ENCODE measurements at regions not wholly inside any gene's neighbourhood (a gene's known extent, or its start where the extent isn't known, plus 50 kb on each side); places are given as distances from the start of the nearest gene placed in this dataset.

DNA sequence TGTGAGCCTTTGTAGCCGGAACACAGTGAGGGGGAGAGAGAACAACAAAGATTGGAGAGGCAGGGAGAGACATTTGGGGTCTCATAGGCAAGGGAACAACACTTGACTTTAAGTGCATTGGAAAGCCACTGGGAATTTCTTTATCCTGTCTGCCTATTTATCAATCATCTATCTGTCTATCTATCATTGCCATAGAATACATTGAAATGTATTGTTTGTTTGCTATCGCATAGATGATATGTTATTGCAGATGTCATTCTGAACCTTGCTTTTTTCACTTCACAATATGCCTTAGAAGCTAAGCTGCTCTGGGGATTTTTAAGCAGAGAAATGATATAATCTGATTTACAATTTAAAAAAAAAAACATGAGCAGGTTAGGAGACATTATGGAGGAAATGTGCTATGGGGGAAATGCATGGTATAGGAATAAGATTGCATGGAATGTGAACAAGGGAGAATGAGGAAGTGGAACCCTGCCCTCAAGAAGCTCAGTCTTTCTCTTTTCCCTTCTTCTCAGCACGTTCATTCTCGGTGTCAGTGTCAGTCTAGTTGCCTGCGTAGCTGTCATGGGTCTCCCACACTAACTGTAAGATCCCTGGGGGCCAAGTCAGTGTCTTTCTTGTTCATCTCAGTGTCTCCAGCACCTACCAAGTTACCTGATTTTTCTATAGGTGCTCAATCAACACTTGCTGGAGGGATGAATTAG is 158.7 kb upstream of the ARHGAP20 start:
- Histone ChIP-seq H3K4me1 (ENCODE audit: control insufficient read depth in 1 of 2, insufficient read depth in 2 of 2, low read length in 2 of 2) (no peaks in the 10 kb centered on the region), H3K27ac (ENCODE audit: low read depth in 1 of 2, low read length in 2 of 2) (no peak overlapping the region), H3K4me3 (ENCODE audit: low read length in 2 of 2) (no peak overlapping the region), H3K27me3 (ENCODE audit: control insufficient read depth in 1 of 2, insufficient read depth in 2 of 2, low read length in 1 of 2) (no peaks in the 10 kb centered on the region), H3K36me3 (ENCODE audit: control insufficient read depth in 1 of 2, insufficient read depth in 2 of 2, low read length in 1 of 2) (no peaks in the 10 kb centered on the region), H3K9me3 (ENCODE audit: control insufficient read depth, low read length) (peaks cover 1% of the 10 kb centered on the region)
- DNase-seq = no peak
- 83 to 84% methylated on average over 4 to 5 of the region's 5 CpGs for WGBS, 2 donors
- intact Hi-C loops (cut with DNase I) = no loop called here
- no peak for ATAC-seq (ENCODE audit: low FRiP score)

GRCh38 chr11:110867951-110868350 is 155.7 kb upstream of the ARHGAP20 start:
- no peak overlapping the region for H3K4me3 ChIP-seq (ENCODE audit: low read length in 2 of 2)
- WGBS, 2 donors = 92 to 93% methylated on average over 4 of the region's 4 CpGs
- DNase-seq = no peak
- no peak overlapping the region for H3K27ac ChIP-seq (ENCODE audit: low read depth in 1 of 2, low read length in 2 of 2)
- H3K27me3 ChIP-seq (ENCODE audit: control insufficient read depth in 1 of 2, insufficient read depth in 2 of 2, low read length in 1 of 2) = no peaks in the 10 kb centered on the region
- ATAC-seq (ENCODE audit: low FRiP score) = no peak
- H3K9me3 ChIP-seq (ENCODE audit: control insufficient read depth, low read length) = peaks cover 1% of the 10 kb centered on the region
- H3K4me1 ChIP-seq (ENCODE audit: control insufficient read depth in 1 of 2, insufficient read depth in 2 of 2, low read length in 2 of 2) = no peaks in the 10 kb centered on the region
- H3K36me3 ChIP-seq (ENCODE audit: control insufficient read depth in 1 of 2, insufficient read depth in 2 of 2, low read length in 1 of 2) = no peaks in the 10 kb centered on the region
- intact Hi-C loops (cut with DNase I) = no loop called here

- H3K27me3 ChIP-seq (ENCODE audit: control insufficient read depth in 1 of 2, insufficient read depth in 2 of 2, low read length in 1 of 2) = no peaks in the 10 kb centered on the region
- no peak for ATAC-seq (ENCODE audit: low FRiP score)
- WGBS, 2 donors = 45 to 61% methylated on average over 4 of the region's 4 CpGs
These were observed 153.8 kb upstream of the ARHGAP20 start for GRCh38 chr11:110866081-110866480.

GRCh38 chr11:110862407-110862806 is 150.2 kb upstream of the ARHGAP20 start:
- 70 to 89% methylated on average over 2 of the region's 2 CpGs for WGBS, 2 donors
- H3K27ac ChIP-seq (ENCODE audit: low read depth in 1 of 2, low read length in 2 of 2) = no peak overlapping the region

More at GRCh38 chr11:110866081-110866480, 153.8 kb upstream of the ARHGAP20 start:
- H3K36me3 ChIP-seq (ENCODE audit: control insufficient read depth in 1 of 2, insufficient read depth in 2 of 2, low read length in 1 of 2) = no peaks in the 10 kb centered on the region
- no peak overlapping the region for H3K4me3 ChIP-seq (ENCODE audit: low read length in 2 of 2)
- no peaks in the 10 kb centered on the region for H3K4me1 ChIP-seq (ENCODE audit: control insufficient read depth in 1 of 2, insufficient read depth in 2 of 2, low read length in 2 of 2)
- H3K27ac ChIP-seq (ENCODE audit: low read depth in 1 of 2, low read length in 2 of 2) = no peak overlapping the region
- no peak for DNase-seq
- H3K9me3 ChIP-seq (ENCODE audit: control insufficient read depth, low read length) = peaks cover 1% of the 10 kb centered on the region
- intact Hi-C loops (cut with DNase I) = no loop called here

GRCh38 chr11:110860461-110860860 is 148.2 kb upstream of the ARHGAP20 start:
- WGBS, 2 donors = 85% methylated on average over 3 of the region's 3 CpGs
- peaks cover 0 to 2% of the 10 kb centered on the region in 2 donors for H3K4me1 ChIP-seq (ENCODE audit: control insufficient read depth in 1 of 2, insufficient read depth in 2 of 2, low read length in 2 of 2)
- no peaks in the 10 kb centered on the region for H3K27me3 ChIP-seq (ENCODE audit: control insufficient read depth in 1 of 2, insufficient read depth in 2 of 2, low read length in 1 of 2)
- ATAC-seq (ENCODE audit: low FRiP score) (no peak), DNase-seq (no peak)
- H3K27ac ChIP-seq (ENCODE audit: low read depth in 1 of 2, low read length in 2 of 2) = no peak overlapping the region
- no peaks in the 10 kb centered on the region for H3K36me3 ChIP-seq (ENCODE audit: control insufficient read depth in 1 of 2, insufficient read depth in 2 of 2, low read length in 1 of 2)
- intact Hi-C loops (cut with DNase I) = no loop called here
- H3K4me3 ChIP-seq (ENCODE audit: low read length in 2 of 2) = no peak overlapping the region
- H3K9me3 ChIP-seq (ENCODE audit: control insufficient read depth, low read length) = no peaks in the 10 kb centered on the region

More at GRCh38 chr11:110862407-110862806, 150.2 kb upstream of the ARHGAP20 start:
- Histone ChIP-seq H3K4me3 (ENCODE audit: low read length in 2 of 2) (no peak overlapping the region), H3K27me3 (ENCODE audit: control insufficient read depth in 1 of 2, insufficient read depth in 2 of 2, low read length in 1 of 2) (no peaks in the 10 kb centered on the region), H3K4me1 (ENCODE audit: control insufficient read depth in 1 of 2, insufficient read depth in 2 of 2, low read length in 2 of 2) (peaks cover 0 to 2% of the 10 kb centered on the region in 2 donors), H3K9me3 (ENCODE audit: control insufficient read depth, low read length) (peaks cover 1% of the 10 kb centered on the region), H3K36me3 (ENCODE audit: control insufficient read depth in 1 of 2, insufficient read depth in 2 of 2, low read length in 1 of 2) (no peaks in the 10 kb centered on the region)
- DNase-seq (no peak), ATAC-seq (ENCODE audit: low FRiP score) (no peak)
- intact Hi-C loops (cut with DNase I) = no loop called here

DNA sequence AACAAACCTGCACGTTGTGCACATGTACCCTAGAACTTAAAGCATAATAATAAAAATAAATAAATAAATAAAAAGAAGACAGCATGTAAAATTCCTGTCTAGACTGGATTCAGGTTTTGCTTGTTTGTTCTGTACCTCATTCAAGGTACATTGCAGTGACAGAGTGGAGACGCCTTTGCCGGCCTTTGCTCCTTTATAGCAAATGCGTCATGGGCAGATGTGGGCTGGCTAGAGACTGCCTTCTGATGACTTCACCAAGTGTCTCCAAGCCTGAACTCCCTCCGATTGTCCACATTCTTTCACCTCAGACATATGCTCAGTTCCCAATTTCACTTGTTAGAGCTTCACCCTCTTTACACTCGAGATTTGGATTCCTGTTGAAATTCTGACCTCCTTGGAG is 147.8 kb upstream of the ARHGAP20 start:
- ATAC-seq (ENCODE audit: low FRiP score) = no peak
- Histone ChIP-seq H3K4me1 (ENCODE audit: control insufficient read depth in 1 of 2, insufficient read depth in 2 of 2, low read length in 2 of 2) (peaks cover 0 to 2% of the 10 kb centered on the region in 2 donors), H3K36me3 (ENCODE audit: control insufficient read depth in 1 of 2, insufficient read depth in 2 of 2, low read length in 1 of 2) (no peaks in the 10 kb centered on the region), H3K27me3 (ENCODE audit: control insufficient read depth in 1 of 2, insufficient read depth in 2 of 2, low read length in 1 of 2) (no peaks in the 10 kb centered on the region), H3K27ac (ENCODE audit: low read depth in 1 of 2, low read length in 2 of 2) (no peak overlapping the region), H3K9me3 (ENCODE audit: control insufficient read depth, low read length) (no peaks in the 10 kb centered on the region), H3K4me3 (ENCODE audit: low read length in 2 of 2) (no peak overlapping the region)
- 90 to 91% methylated on average over 6 of the region's 6 CpGs for WGBS, 2 donors
- intact Hi-C loops (cut with DNase I) = no loop called here
- no peak for DNase-seq

DNA sequence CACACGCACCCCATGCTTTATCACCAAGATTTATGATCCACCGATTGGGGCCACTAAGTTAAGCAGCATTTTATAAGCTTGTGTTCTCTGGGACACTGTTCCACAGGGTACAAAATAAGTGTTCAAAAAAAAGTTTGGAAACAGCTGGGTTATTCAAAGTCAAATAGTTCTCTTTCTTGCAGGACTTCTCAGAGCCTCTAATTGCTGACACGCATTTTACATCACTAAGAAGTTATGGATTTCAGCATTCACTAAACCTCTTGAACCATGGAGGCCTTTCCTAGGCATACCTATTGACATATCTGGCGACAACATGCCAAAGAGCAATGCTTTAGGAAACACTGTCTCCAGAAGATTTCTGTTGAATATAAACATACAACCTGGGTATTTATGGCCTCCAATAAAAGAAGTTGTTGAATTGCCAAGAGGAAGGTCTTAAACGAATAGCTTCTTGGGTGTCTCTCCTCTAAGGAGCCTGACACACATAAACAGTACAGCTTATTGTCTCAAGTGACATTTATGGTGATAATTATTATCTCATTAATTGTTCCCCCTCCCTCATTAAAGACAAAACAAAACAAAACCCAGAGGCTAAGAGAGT is 147.1 kb upstream of the ARHGAP20 start:
- H3K27me3 ChIP-seq (ENCODE audit: control insufficient read depth in 1 of 2, insufficient read depth in 2 of 2, low read length in 1 of 2) = no peaks in the 10 kb centered on the region
- H3K4me1 ChIP-seq (ENCODE audit: control insufficient read depth in 1 of 2, insufficient read depth in 2 of 2, low read length in 2 of 2) = peaks cover 0 to 2% of the 10 kb centered on the region in 2 donors
- intact Hi-C loops (cut with DNase I) = no loop called here
- no peak for DNase-seq
- no peak overlapping the region for H3K4me3 ChIP-seq (ENCODE audit: low read length in 2 of 2)
- H3K9me3 ChIP-seq (ENCODE audit: control insufficient read depth, low read length) = no peaks in the 10 kb centered on the region
- 90% methylated on average over 5 of the region's 5 CpGs for WGBS, 2 donors
- no peaks in the 10 kb centered on the region for H3K36me3 ChIP-seq (ENCODE audit: control insufficient read depth in 1 of 2, insufficient read depth in 2 of 2, low read length in 1 of 2)
- no peak overlapping the region for H3K27ac ChIP-seq (ENCODE audit: low read depth in 1 of 2, low read length in 2 of 2)
- no peak for ATAC-seq (ENCODE audit: low FRiP score)

DNA sequence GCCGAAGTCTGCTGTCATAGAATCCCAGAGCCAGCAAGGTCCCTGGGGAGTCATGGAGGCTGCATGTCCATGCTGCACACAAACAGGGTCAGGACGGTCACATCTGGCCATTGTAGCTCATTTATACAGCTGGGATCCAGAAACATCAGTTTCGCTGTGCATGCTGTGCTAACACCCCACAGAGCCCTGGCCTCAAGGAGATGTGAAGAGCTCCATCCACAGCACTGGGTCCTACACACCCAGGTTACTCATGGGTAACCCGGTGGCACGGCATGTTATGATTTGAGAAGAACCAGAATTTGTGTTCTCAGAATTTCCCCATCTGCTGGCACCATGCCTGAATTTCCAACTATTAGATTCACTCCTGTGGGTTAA is 146.3 kb upstream of the ARHGAP20 start:
- Histone ChIP-seq H3K4me1 (ENCODE audit: control insufficient read depth in 1 of 2, insufficient read depth in 2 of 2, low read length in 2 of 2) (peaks cover 0 to 2% of the 10 kb centered on the region in 2 donors), H3K9me3 (ENCODE audit: control insufficient read depth, low read length) (no peaks in the 10 kb centered on the region), H3K36me3 (ENCODE audit: control insufficient read depth in 1 of 2, insufficient read depth in 2 of 2, low read length in 1 of 2) (no peaks in the 10 kb centered on the region), H3K4me3 (ENCODE audit: low read length in 2 of 2) (no peak overlapping the region), H3K27ac (ENCODE audit: low read depth in 1 of 2, low read length in 2 of 2) (no peak overlapping the region), H3K27me3 (ENCODE audit: control insufficient read depth in 1 of 2, insufficient read depth in 2 of 2, low read length in 1 of 2) (no peaks in the 10 kb centered on the region)
- 59 to 63% methylated on average over 5 of the region's 5 CpGs for WGBS, 2 donors
- DNase-seq (no peak), ATAC-seq (ENCODE audit: low FRiP score) (peak; percentile 41)
- intact Hi-C loops (cut with DNase I) = no loop called here

DNA sequence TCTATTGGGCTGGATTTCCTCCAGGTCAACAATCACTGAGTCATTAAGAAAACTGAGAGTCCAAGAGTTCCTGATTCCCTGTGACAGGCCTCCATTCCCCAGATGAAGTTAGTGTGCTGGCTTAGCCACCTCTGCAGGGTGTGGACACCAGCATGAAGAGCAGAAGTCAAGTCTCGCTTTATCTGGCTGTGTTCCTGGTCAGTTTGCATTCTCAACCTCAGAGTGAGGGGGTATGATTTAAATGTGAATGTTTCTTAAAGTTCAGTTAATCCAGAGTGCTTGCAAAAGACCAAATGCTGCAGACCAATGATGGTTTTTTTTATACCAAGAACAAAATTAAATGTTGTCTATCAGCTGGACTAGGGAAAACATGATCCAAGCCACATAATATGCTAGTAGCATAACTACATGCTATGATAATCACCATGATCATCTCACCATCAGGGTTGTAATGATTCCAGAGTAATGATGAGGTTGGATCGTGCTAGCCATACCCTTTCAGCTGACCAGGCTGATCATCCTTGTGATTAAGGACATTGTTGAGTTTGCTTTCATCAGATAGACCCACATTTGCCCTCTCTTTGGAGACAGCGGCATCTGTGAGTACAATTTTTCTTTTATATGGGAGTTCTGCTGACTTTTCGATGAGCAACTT is 145.8 kb upstream of the ARHGAP20 start:
- H3K9me3 ChIP-seq (ENCODE audit: control insufficient read depth, low read length) = no peaks in the 10 kb centered on the region
- no peaks in the 10 kb centered on the region for H3K27me3 ChIP-seq (ENCODE audit: control insufficient read depth in 1 of 2, insufficient read depth in 2 of 2, low read length in 1 of 2)
- no peaks in the 10 kb centered on the region for H3K36me3 ChIP-seq (ENCODE audit: control insufficient read depth in 1 of 2, insufficient read depth in 2 of 2, low read length in 1 of 2)
- peaks cover 0 to 2% of the 10 kb centered on the region in 2 donors for H3K4me1 ChIP-seq (ENCODE audit: control insufficient read depth in 1 of 2, insufficient read depth in 2 of 2, low read length in 2 of 2)
- H3K4me3 ChIP-seq (ENCODE audit: low read length in 2 of 2) = no peak overlapping the region
- WGBS, 2 donors = 61 to 63% methylated on average over 4 of the region's 4 CpGs
- DNase-seq (peak in 1 of 2 donors; percentile 44), ATAC-seq (ENCODE audit: low FRiP score) (peak; percentile 44)
- no peak overlapping the region for H3K27ac ChIP-seq (ENCODE audit: low read depth in 1 of 2, low read length in 2 of 2)
- intact Hi-C loops (cut with DNase I) = no loop called here

All from aorta (tissue), 5 donors.